ENCODE measurements at regions not wholly inside any gene's neighbourhood (a gene's known extent, or its start where the extent isn't known, plus 50 kb on each side); places are given as distances from the start of the nearest gene placed in this dataset.

GRCh38 chr12:23197266-23197665 is 572.3 kb downstream of the ETNK1 start:
- no peak for DNase-seq
- Histone ChIP-seq H3K36me3 (no peaks in the 10 kb centered on the region), H3K4me1 (no peaks in the 10 kb centered on the region), H3K4me3 (no peak overlapping the region), H3K27ac (no peak overlapping the region), H3K27me3 (no peaks in the 10 kb centered on the region), H3K9me3 (no peaks in the 10 kb centered on the region)
- 37 to 59% methylated on average over 4 of the region's 4 CpGs for WGBS, 2 donors (ENCODE audit: low coverage in 1 of 2)
- intact Hi-C loops (cut with DNase I; ENCODE audit: low total_unique reads), result no loop called here
- TF ChIP-seq POLR2A (IDR thresholded peaks at IDR 0.05) (no peak), CTCF (IDR thresholded peaks at IDR 0.05) (no peak), EP300 (IDR thresholded peaks at IDR 0.05; ENCODE audit: low read depth) (no peak), POLR2AphosphoS5 (IDR thresholded peaks at IDR 0.05) (no peak)
- in situ Hi-C loops (cut with MboI; ENCODE audit: low pct_ligation_motif_present in 1 of 4, low pct_unique_long_range_greater_than_20kb in 1 of 4, low sequenced_read_pairs in 3 of 4), result no loop called here

GRCh38 chr12:23202728-23203127 is 577.8 kb downstream of the ETNK1 start:
- Histone ChIP-seq H3K9me3 (no peaks in the 10 kb centered on the region), H3K4me1 (no peaks in the 10 kb centered on the region), H3K27me3 (no peaks in the 10 kb centered on the region), H3K27ac (no peak overlapping the region), H3K4me3 (no peak overlapping the region), H3K36me3 (no peaks in the 10 kb centered on the region)
- WGBS, 2 donors (ENCODE audit: low coverage in 1 of 2), result 62 to 66% methylated on average over 3 to 4 of the region's 4 CpGs
- no peak for DNase-seq
- in situ Hi-C loops (cut with MboI; ENCODE audit: low pct_ligation_motif_present in 1 of 4, low pct_unique_long_range_greater_than_20kb in 1 of 4, low sequenced_read_pairs in 3 of 4), result loop anchor here in 2 of 4 donors (25.0 kb wide), 2 partner anchors 1385 to 1635 kb away; no protein-coding TSS in a partner anchor
- TF ChIP-seq CTCF (IDR thresholded peaks at IDR 0.05), result no peak
- TF ChIP-seq POLR2AphosphoS5 (IDR thresholded peaks at IDR 0.05), result no peak
- no peak for TF ChIP-seq POLR2A (IDR thresholded peaks at IDR 0.05)
- no peak for TF ChIP-seq EP300 (IDR thresholded peaks at IDR 0.05; ENCODE audit: low read depth)
- intact Hi-C loops (cut with DNase I; ENCODE audit: low total_unique reads), result no loop called here

- TF ChIP-seq POLR2AphosphoS5 (IDR thresholded peaks at IDR 0.05) (no peak), CTCF (IDR thresholded peaks at IDR 0.05) (peak; percentile 74 to 95 (median 90))
- WGBS, 2 donors (ENCODE audit: low coverage in 1 of 2), result 17 to 20% methylated on average over 3 of the region's 3 CpGs
- no peak overlapping the region for H3K4me3 ChIP-seq
- in situ Hi-C loops (cut with MboI; ENCODE audit: low pct_ligation_motif_present in 1 of 4, low pct_unique_long_range_greater_than_20kb in 1 of 4, low sequenced_read_pairs in 3 of 4), result loop anchor here in 2 of 4 donors (25.0 kb wide), 2 partner anchors 1382 to 1632 kb away; no protein-coding TSS in a partner anchor
- no peaks in the 10 kb centered on the region for H3K27me3 ChIP-seq
- no peaks in the 10 kb centered on the region for H3K4me1 ChIP-seq
- no peak for DNase-seq
- intact Hi-C loops (cut with DNase I; ENCODE audit: low total_unique reads), result no loop called here
- no peaks in the 10 kb centered on the region for H3K9me3 ChIP-seq
- no peaks in the 10 kb centered on the region for H3K36me3 ChIP-seq
- H3K27ac ChIP-seq, result no peak overlapping the region
These were observed 580.2 kb downstream of the ETNK1 start for GRCh38 chr12:23204933-23205778.

- DNase-seq, result no peak
- in situ Hi-C loops (cut with MboI; ENCODE audit: low pct_ligation_motif_present in 1 of 4, low pct_unique_long_range_greater_than_20kb in 1 of 4, low sequenced_read_pairs in 3 of 4), result loop anchor here in 2 of 4 donors (25.0 kb wide), 2 partner anchors 1378 to 1628 kb away; no protein-coding TSS in a partner anchor
- WGBS, 2 donors (ENCODE audit: low coverage in 1 of 2), result 35 to 100% methylated on average over 2 of the region's 2 CpGs
These were observed 584.8 kb downstream of the ETNK1 start for GRCh38 chr12:23209793-23210192.

More at GRCh38 chr12:23209793-23210192, 584.8 kb downstream of the ETNK1 start:
- Histone ChIP-seq H3K9me3 (no peaks in the 10 kb centered on the region), H3K4me1 (no peaks in the 10 kb centered on the region), H3K27me3 (no peaks in the 10 kb centered on the region), H3K36me3 (no peaks in the 10 kb centered on the region), H3K4me3 (no peak overlapping the region), H3K27ac (no peak overlapping the region)
- TF ChIP-seq POLR2AphosphoS5 (IDR thresholded peaks at IDR 0.05) (no peak), CTCF (IDR thresholded peaks at IDR 0.05) (no peak), POLR2A (IDR thresholded peaks at IDR 0.05) (no peak), EP300 (IDR thresholded peaks at IDR 0.05; ENCODE audit: low read depth) (no peak)
- intact Hi-C loops (cut with DNase I; ENCODE audit: low total_unique reads), result no loop called here
